ENCODE measurements at regions not wholly inside any gene's neighbourhood (a gene's known extent, or its start where the extent isn't known, plus 50 kb on each side); places are given as distances from the start of the nearest gene placed in this dataset.
A peak's percentile ranks its signal among the peaks of the same experiment; 100 is the strongest.

DNA sequence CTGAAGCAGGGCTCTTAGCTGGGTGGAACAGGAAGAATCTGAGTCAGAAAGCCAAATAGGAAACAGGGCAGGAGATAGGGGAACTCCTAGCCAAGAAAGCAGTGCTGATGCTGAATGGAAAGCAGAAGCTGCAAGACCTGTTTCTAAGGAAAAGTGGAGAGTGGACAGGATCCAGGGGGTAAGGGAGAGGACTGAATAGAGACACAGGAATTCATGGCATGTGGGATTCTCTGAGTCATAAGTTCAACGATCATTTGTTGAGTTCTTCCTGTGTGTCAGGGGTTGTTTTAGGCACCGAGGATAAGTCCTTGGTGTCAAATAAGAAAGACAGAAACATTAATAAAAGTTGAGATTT, 153.8 kb upstream of the FGGY start:
- ATAC-seq (peak; percentile 61), DNase-seq (peak in 1 of 4 donors; percentile 56)
- TF ChIP-seq, protein P1, sequence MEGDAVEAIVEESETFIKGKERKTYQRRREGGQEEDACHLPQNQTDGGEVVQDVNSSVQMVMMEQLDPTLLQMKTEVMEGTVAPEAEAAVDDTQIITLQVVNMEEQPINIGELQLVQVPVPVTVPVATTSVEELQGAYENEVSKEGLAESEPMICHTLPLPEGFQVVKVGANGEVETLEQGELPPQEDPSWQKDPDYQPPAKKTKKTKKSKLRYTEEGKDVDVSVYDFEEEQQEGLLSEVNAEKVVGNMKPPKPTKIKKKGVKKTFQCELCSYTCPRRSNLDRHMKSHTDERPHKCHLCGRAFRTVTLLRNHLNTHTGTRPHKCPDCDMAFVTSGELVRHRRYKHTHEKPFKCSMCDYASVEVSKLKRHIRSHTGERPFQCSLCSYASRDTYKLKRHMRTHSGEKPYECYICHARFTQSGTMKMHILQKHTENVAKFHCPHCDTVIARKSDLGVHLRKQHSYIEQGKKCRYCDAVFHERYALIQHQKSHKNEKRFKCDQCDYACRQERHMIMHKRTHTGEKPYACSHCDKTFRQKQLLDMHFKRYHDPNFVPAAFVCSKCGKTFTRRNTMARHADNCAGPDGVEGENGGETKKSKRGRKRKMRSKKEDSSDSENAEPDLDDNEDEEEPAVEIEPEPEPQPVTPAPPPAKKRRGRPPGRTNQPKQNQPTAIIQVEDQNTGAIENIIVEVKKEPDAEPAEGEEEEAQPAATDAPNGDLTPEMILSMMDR (IDR thresholded peaks at IDR 0.05), result no peak
- TF ChIP-seq POLR2A (IDR thresholded peaks at IDR 0.05), result no peak
- Histone ChIP-seq H3K27me3 (no peaks in the 10 kb centered on the region), H3K4me3 (no peak overlapping the region), H3K4me1 (peaks cover 17% of the 10 kb centered on the region), H3K27ac (peak overlapping the region in 2 of 4 donors; percentile 10 to 42), H3K36me3 (replicated peaks in 1 of 2; ENCODE audit: insufficient read depth in 1 of 2, low read depth in 2 of 2) (no peaks in the 10 kb centered on the region), H3K9me3 (no peaks in the 10 kb centered on the region)
- intact Hi-C loops (cut with DNase I), result no loop called here
- 40 to 54% methylated on average over 2 of the region's 2 CpGs for WGBS, 2 donors

DNA sequence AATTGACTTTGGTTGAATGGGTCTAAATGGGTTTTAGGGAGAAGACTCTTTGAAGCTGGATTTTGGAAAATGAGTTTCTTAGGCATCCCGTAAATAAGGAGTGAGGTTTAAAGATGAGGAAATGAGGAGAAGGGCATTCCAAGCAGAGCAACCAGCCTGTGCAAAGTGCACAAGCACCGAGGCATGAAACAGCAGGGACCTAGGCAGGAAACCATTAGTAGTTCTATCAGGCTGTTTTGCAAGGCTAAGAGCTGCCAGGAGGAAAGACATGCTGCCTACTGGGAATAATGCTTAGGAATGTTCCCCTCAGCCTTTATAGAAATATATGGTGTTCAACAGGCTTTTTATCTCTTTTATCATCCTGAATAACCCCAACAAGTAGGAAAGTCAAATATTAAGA, 153.1 kb upstream of the FGGY start:
- Histone ChIP-seq H3K4me1 (peaks cover 17% of the 10 kb centered on the region), H3K9me3 (no peaks in the 10 kb centered on the region), H3K27ac (no peak overlapping the region), H3K27me3 (no peaks in the 10 kb centered on the region), H3K36me3 (replicated peaks in 1 of 2; ENCODE audit: insufficient read depth in 1 of 2, low read depth in 2 of 2) (no peaks in the 10 kb centered on the region), H3K4me3 (no peak overlapping the region)
- ATAC-seq, result no peak
- no peak for DNase-seq
- TF ChIP-seq POLR2A (IDR thresholded peaks at IDR 0.05), result no peak
- TF ChIP-seq, protein P1 (IDR thresholded peaks at IDR 0.05), result no peak
- 50 to 53% methylated on average over 2 of the region's 2 CpGs for WGBS, 2 donors
- intact Hi-C loops (cut with DNase I), result no loop called here

DNA sequence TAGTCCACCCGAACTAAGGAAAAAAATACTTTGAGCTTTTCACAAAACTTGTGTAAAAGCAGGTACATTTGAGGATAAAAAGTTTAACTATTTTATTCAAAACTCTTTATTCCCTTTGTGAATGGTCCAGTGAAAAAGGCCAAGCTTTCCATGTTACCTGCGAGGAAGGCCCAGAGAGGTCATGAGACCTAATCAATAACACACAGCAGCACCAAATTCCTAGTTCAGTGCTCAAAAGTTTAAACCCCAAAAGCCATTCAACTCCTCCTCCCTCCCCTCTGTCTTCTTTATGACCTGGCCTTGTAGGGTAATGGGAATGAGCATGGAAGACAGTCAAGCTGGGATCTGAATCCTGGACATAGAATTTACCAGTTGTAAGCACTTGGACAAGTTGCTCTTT, 151.9 kb upstream of the FGGY start:
- DNase-seq, result no peak
- Histone ChIP-seq H3K36me3 (replicated peaks in 1 of 2; ENCODE audit: insufficient read depth in 1 of 2, low read depth in 2 of 2) (no peaks in the 10 kb centered on the region), H3K27me3 (no peaks in the 10 kb centered on the region), H3K4me1 (peaks cover 17% of the 10 kb centered on the region), H3K4me3 (no peak overlapping the region), H3K27ac (no peak overlapping the region), H3K9me3 (no peaks in the 10 kb centered on the region)
- ATAC-seq, result no peak
- TF ChIP-seq, protein P1 (IDR thresholded peaks at IDR 0.05), result no peak
- TF ChIP-seq POLR2A (IDR thresholded peaks at IDR 0.05), result no peak
- intact Hi-C loops (cut with DNase I), result no loop called here
- WGBS, 2 donors, result 90 to 92% methylated on average over 2 of the region's 2 CpGs

DNA sequence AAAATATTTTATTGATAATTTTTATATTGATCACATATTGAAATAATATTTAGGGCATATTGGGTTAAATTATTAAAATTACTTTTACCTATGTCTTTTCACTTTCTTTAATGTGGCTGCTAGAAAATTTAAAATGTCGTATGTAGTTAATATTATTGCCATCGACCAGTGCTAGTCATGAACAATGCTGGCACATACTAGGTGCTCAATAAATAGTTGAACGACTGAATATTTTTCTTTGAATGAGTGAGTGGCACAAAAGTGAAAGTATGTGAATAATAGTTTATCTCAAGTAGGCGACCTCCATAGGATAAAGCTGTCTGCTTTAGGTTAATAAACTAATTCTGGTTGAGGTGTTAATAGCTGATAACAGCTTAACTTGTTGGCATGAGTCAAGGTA, 150.8 kb upstream of the FGGY start:
- ATAC-seq (no peak), DNase-seq (no peak)
- TF ChIP-seq, protein P1 (IDR thresholded peaks at IDR 0.05), result no peak
- TF ChIP-seq POLR2A (IDR thresholded peaks at IDR 0.05), result no peak
- H3K36me3 ChIP-seq (replicated peaks in 1 of 2; ENCODE audit: insufficient read depth in 1 of 2, low read depth in 2 of 2), result no peaks in the 10 kb centered on the region
- H3K27me3 ChIP-seq, result no peaks in the 10 kb centered on the region
- no peaks in the 10 kb centered on the region for H3K9me3 ChIP-seq
- peaks cover 24% of the 10 kb centered on the region for H3K4me1 ChIP-seq
- WGBS, 2 donors, result 69 to 75% methylated on average over 4 of the region's 4 CpGs
- intact Hi-C loops (cut with DNase I), result no loop called here
- H3K27ac ChIP-seq, result no peak overlapping the region
- no peak overlapping the region for H3K4me3 ChIP-seq

DNA sequence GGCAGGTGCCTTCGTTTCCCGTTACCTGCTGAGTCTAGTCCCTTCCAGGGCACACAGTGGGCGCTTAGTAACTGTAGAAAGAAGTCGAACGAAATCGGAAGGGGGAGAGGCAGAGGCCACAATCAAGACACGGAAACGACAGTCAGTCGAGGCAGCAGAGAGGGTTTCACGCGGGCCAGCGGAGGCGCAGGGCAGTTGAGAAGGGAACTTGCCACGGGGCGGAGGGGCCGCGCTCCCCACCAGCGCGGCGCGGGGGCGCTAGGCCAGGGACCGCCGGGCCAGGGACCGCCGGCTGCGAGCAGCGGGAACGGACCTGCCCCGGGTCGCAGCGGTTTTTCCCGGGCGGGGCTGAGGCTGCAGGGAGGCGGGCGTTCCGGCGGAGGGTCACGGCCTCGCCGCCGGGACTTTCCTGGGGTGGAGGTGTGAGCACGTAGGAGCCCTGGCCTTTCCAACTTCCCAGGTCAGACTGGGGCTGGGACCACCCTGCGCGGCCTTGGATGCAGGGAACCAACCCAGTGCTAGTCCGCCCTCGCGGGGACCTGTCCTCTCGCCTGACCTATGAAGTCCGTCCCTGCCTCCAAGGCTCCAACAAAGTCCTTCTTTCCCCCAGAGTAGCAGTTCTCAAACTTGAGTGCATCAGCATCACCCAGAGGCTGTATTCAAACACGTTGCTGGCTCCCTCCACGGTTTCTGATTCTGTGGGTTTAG, 150.1 kb upstream of the FGGY start:
- peak overlapping the region in 3 of 4 donors; percentile 11 to 58 (median 52) for H3K27ac ChIP-seq
- H3K36me3 ChIP-seq (replicated peaks in 1 of 2; ENCODE audit: insufficient read depth in 1 of 2, low read depth in 2 of 2), result no peaks in the 10 kb centered on the region
- 2 to 3% methylated on average over 30 to 52 of the region's 52 CpGs for WGBS, 2 donors
- intact Hi-C loops (cut with DNase I), result no loop called here
- no peaks in the 10 kb centered on the region for H3K9me3 ChIP-seq
- ATAC-seq (peak; percentile 67), DNase-seq (peak; percentile 34 to 57 (median 44))
- TF ChIP-seq POLR2A (IDR thresholded peaks at IDR 0.05), result peak in 2 of 3 donors; percentile 20 to 26
- TF ChIP-seq, protein P1 (IDR thresholded peaks at IDR 0.05), result peak in 3 of 7 experiments; percentile 6 to 27 (median 16)
- no peaks in the 10 kb centered on the region for H3K27me3 ChIP-seq
- H3K4me3 ChIP-seq, result peak overlapping the region in 1 of 2 donors; percentile 3
- H3K4me1 ChIP-seq, result peaks cover 29% of the 10 kb centered on the region
